ENCODE measurements at regions not wholly inside any gene's neighbourhood (a gene's known extent, or its start where the extent isn't known, plus 50 kb on each side); places are given as distances from the start of the nearest gene placed in this dataset.

DNA sequence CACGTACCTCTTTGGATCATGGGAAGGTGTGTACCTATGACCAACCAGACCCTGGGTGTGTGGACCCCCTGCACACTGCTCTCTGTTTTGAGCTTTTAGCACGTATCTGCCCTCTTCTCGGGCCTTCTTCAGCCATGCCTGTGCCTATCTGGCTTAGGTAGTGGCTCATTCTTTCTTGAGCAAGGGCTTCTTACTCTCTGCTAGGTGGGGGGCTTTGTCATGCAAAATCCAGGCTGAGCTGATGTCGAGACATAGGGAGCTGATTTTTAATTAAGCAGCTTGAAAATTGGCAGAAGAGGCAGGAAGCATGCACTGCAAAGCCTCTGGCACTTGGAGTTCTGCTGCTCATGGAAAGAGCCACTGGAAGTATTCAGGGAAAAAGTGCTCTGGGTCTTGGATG, 181.6 kb upstream of the IRX6 start:
- in situ Hi-C loops (cut with HindIII; ENCODE audit: low sequenced_read_pairs) = no loop called here
- no peak for DNase-seq (ENCODE audit: low spot score)

DNA sequence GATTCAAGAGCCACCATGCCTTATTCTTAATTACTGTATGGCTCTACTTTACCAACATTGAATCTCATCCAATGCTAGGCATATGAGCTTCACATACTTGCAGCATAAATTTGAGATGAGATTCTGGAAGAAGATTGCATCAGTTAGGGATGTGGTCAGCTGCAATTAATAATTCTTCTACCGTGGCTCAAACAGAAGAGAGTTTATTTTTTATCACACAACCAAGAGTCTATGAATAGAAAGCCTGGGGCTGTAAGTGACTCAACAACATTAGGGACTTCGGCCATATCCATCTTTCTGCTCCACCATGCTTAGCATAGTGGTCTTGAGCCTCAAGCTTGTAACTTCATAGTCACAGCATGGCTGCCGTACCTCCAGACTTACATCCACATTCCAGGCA, 179.4 kb upstream of the IRX6 start:
- in situ Hi-C loops (cut with HindIII; ENCODE audit: low sequenced_read_pairs) = no loop called here
- DNase-seq (ENCODE audit: low spot score) = no peak

DNA sequence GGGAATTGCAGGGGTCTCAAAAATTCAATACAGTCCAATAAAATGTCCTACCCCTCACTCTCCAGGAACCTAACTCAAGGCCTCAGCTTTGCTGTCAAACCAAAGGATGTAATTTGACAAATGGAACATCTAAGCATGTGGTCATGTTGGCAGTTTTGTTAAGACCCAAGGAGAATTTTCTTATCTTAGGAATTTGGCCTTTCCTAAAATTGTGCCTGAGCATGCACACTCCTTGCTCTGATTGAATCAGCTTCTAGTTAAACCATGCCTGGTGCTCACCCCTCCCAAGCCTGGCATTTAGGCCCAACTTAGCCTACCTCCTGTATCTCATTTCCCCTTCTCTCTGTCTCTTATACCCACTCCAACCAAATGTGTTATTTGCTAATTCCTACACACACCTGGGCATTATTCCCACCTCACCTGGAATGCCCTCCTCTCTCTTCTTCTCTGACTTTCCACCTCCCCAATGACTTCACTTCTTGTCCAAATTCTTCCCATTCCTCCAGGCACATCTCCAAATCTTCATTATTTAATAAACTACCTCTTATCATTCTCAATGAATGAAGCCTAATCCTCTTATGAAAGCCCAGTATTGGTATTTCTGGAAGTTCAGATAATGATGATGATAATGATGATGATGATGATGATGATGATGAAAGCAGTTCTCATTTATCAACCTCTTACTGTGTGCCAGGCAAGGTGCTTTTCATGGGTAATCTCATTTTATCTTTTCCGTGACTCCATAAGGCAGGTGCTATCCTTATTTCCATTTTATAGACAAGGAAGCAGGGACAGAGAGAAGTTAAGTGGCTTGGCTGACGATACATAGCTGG, 178.0 kb upstream of the IRX6 start:
- no peak for DNase-seq (ENCODE audit: low spot score)
- in situ Hi-C loops (cut with HindIII; ENCODE audit: low sequenced_read_pairs) = no loop called here

DNA sequence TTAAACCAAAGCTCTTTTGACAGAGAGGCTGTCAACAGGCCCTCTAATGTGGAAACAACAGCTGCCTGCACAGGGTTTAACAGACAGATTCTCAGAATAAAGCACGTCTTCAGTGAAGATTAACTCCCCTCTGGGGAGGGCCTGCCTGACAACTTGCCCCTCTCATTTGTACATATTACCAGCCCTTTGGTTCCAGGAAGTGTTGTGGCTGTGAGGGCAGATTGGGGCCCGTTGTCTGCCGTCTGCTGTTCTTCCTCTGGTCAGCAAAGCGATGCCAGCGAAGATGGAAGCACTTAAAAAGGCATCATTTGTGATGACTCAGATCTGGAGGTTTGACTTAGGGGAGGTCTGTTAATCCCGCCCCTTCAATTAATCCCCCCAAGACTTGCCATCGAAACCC, 177.0 kb upstream of the IRX6 start:
- DNase-seq (ENCODE audit: low spot score) = no peak
- in situ Hi-C loops (cut with HindIII; ENCODE audit: low sequenced_read_pairs) = no loop called here

DNA sequence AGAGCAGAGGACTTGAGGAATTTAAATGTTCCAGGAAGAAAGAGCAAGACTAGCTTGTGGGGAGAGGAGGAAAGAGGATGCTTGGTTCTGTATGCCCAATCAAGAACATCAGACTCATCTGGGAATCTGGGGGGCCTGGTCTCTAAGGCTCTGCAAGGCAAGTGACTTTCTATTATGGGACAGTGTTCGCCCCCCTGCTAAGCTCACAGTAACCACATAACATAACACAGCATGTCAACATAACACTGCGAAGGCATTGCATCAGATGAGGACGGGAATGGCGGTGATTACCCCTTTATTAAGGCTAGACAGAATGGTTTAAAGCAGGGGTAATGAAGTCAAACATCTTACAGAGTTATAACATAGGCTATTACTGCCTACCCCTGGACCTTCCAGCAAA, 176.6 kb upstream of the IRX6 start:
- DNase-seq (ENCODE audit: low spot score) = no peak
- in situ Hi-C loops (cut with HindIII; ENCODE audit: low sequenced_read_pairs) = no loop called here

DNA sequence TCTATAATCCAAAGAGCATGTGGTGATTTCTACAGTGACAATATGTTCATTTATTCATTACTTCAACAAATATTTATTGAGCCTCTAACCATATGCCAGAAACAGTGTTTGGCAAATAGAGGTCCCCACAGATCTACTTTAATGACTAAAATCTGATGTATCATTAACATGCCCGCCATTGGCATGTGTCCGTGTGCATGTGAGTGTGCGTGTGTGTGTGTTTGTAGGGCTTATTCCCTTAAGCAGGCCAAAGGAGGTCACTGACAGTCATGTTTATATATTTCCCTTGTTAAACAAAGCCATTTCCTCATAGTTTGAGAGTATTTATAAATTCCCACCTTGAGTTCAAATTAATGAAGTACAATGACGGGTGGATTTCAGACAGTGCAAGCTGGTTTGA, 174.4 kb upstream of the IRX6 start:
- in situ Hi-C loops (cut with HindIII; ENCODE audit: low sequenced_read_pairs) = no loop called here
- DNase-seq (ENCODE audit: low spot score) = no peak

DNA sequence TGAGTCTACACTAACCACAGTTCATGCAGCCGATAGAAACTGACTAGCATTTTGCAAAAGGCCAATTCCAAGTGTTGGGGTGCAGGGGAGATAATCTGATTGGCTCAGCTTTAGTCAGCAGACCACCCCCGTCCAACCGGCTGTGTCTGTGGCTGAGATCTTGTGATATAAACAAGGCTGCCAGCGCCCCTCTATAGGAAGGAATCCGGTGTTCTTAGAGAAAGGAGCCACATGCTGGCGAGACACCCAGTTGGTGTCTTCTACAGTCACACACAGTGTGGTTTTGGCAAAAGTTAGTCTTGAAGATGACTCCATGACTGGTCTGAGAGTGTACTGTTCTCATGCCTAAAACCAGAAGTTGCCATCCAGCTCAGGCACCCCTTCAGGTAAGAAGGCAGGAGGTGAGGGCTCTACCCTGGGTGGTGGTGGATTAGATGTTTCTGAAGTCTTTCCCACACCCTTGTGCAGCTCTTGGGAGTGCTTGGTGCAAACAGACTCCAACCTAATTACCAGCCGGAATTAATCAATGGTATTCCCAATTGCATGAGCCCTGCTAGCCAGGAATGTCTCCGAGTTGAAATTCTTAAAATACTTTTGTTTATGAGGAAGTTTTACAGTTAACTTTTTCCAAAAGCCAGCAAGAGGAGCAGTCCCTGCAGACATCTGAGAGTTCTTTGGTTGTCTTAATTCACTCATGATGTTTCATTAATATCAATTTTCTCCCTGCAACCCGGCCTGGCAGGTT, 172.3 kb upstream of the IRX6 start:
- in situ Hi-C loops (cut with HindIII; ENCODE audit: low sequenced_read_pairs) = no loop called here

DNA sequence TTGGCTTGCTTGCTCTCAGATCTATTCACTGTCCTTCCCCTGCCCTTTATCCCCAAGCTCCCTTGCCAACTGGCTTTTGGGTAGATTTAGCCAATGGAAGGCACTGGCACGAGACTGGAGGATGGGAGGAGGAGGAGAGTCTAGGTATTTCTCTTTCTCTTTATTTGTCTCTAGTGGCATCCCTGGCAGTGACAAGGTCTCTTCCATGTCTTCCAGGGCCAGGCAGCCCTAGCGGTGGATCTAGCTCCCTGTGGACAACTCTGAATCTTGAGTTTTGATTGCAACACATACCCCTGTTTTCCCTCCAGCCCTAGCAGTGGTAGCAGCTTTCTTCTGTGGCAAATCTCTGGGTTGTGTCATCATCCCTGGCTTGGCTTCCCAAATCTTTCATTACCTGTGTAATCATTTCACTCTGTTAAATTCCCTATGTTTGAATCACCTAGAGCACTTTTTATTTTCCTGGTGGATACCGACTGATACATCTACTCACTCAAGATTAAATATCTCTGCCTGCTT, 171.1 kb upstream of the IRX6 start:
- no peak for DNase-seq (ENCODE audit: low spot score)
- in situ Hi-C loops (cut with HindIII; ENCODE audit: low sequenced_read_pairs) = no loop called here

More for the DNA sequence above, 172.3 kb upstream of the IRX6 start:
- DNase-seq (ENCODE audit: low spot score) = no peak

DNA sequence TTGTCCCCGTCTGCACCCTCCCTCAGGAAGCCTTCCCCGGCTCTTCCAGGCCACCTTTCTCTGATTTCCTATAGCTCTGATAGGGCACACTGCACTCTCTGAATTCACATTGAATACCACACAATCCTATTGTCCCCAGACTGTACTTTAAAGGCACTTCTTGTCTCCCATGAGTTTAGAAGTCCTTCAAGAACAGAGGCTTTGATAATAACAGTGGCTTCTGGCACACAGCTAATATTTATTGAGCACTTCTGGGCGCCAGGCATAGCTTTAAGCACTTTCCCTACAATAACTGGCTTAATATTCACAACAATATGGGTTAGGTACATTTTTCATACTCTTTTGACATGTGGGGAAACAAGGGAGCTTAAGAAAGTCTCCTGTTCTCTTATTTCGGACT, 169.7 kb upstream of the IRX6 start:
- DNase-seq (ENCODE audit: low spot score) = no peak
- in situ Hi-C loops (cut with HindIII; ENCODE audit: low sequenced_read_pairs) = no loop called here

DNA sequence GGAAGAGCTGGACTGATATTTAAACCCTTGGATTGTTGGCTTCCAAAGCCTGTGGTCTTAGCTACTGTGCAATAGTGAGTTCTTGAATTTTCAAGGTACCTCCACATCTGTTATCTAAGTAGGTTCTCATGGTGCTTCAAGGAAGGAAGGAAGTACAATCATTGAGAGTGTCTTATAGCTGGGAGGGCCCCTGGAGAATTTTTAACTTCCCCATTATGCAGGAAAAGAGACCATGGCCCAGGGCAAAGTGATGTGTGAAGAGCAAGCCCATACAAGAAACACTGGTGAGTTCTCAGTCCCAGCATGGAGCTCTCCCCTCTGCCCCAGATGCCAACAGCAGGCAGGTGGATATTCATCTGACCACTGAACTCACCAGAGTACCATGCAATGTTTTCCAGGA, 169.0 kb upstream of the IRX6 start:
- in situ Hi-C loops (cut with HindIII; ENCODE audit: low sequenced_read_pairs) = no loop called here
- DNase-seq (ENCODE audit: low spot score) = no peak

DNA sequence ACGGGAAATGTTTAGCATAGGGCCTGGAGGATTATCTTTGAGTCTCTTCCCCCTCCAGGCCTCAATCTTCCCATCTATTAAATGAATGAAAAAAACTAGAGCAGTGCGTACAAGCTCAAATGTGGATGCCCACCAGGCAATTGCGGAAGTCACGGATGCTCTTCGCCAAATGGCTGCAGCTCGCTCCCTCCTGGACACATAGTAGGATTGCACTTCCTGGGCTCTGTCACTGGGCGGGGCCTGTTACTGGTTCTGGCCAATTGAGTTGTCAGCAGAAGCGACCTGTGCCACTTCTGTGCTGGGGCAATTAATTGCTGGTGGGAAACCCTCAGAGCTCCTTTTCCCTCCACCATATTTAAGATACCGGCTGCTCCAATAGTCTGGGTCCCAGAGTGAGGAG, 168.2 kb upstream of the IRX6 start:
- DNase-seq (ENCODE audit: low spot score) = no peak
- in situ Hi-C loops (cut with HindIII; ENCODE audit: low sequenced_read_pairs) = no loop called here

DNA sequence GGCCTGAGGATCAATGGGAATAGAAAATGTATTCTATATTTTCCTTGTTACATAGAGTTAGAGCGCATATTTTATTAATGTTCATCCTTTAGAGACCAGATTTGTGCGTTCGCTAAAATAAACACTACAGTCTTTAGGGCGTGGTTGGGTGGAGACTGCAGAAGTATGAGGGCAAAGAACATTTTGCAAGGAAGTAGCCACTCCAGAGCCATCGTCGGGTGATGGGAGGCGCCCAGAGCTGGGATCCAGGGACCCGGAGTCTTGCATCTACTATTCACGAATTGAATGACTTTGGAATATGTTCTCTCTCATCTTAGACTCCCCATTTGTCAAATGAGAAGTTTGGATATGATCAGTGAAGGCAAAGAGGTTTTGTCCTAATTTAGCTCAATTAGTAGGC, 154.2 kb upstream of the IRX6 start:
- in situ Hi-C loops (cut with HindIII; ENCODE audit: low sequenced_read_pairs) = no loop called here
- DNase-seq (ENCODE audit: low spot score) = no peak

DNA sequence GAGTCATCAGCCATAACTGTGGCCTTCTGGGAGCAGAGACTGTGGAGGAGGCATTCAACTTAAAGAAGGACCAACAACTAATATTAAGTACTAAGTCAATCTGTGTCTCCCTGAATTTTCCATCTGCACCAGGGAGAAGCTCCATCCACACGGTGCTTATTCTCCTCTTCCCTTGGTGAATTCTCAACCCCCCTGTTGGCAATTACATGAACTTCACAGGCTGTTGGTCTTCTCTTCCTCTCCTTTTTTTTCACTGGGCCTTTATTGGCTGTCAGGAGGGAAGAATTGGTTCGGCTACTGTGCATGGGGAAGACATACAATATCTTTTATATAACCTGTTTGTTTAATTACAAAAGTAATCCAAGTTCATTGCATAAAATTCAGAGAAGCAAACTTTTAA, 152.8 kb upstream of the IRX6 start:
- in situ Hi-C loops (cut with HindIII; ENCODE audit: low sequenced_read_pairs) = no loop called here
- DNase-seq (ENCODE audit: low spot score) = no peak

DNA sequence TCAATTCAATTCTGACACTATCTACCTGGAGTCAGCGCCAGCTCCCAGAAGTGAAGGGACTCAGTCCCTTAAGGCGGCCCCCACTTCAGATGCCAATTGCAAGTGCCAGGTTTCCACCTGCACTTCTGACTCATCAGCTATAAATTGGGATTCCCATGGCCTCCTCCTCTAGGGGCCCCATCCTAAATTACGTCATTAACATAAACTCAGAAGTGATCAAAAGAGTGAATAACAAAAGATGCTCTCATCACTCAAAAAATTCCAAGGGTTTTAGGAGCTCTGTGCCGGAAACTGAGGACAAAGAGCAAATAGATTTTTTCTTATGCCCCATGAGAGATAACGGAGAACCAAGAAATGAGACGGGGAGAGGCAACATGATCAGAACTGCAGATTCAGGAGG, 148.6 kb upstream of the IRX6 start:
- in situ Hi-C loops (cut with HindIII; ENCODE audit: low sequenced_read_pairs) = no loop called here

DNA sequence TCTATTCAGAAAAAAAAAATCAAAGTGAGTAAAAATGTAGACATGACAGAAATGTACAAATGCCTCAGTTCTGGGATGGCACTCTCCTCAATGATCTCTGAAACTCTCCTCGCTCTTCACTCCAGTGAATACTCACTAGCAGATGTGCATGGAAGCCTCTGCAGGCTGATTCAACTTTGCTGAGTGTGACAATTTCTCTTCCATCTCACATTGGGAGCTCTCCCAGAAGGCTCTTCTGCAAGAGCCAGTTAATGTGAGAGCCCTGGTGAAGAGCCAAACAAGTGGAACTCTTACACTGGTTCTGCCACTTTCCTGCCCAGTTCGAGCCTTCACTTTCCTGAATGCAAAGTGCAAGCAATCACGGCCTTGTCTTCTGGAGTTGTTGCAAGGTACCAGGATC, 147.1 kb upstream of the IRX6 start:
- no peak for DNase-seq (ENCODE audit: low spot score)
- in situ Hi-C loops (cut with HindIII; ENCODE audit: low sequenced_read_pairs) = no loop called here

More for the DNA sequence above, 148.6 kb upstream of the IRX6 start:
- DNase-seq (ENCODE audit: low spot score) = no peak

DNA sequence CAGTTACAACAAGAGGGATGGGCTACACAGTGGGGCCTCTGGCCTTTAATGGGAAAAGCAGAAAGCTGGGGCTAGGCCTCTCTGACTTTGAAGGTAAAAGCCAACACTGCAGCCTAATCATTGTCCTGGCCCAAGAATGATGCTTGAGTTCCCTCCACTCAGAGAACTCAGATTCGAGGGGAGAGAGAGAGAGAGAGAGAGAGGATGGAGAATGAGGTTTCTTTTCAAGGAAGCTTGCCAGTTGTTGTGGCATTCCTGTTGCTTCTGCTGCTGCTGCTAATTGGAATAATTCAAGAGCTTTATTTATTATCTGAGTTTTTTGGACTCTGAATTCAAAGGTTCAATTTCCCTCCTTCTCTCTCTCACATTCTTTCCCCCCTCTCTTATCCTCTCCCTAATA, 144.6 kb upstream of the IRX6 start:
- DNase-seq (ENCODE audit: low spot score) = no peak
- in situ Hi-C loops (cut with HindIII; ENCODE audit: low sequenced_read_pairs) = no loop called here

DNA sequence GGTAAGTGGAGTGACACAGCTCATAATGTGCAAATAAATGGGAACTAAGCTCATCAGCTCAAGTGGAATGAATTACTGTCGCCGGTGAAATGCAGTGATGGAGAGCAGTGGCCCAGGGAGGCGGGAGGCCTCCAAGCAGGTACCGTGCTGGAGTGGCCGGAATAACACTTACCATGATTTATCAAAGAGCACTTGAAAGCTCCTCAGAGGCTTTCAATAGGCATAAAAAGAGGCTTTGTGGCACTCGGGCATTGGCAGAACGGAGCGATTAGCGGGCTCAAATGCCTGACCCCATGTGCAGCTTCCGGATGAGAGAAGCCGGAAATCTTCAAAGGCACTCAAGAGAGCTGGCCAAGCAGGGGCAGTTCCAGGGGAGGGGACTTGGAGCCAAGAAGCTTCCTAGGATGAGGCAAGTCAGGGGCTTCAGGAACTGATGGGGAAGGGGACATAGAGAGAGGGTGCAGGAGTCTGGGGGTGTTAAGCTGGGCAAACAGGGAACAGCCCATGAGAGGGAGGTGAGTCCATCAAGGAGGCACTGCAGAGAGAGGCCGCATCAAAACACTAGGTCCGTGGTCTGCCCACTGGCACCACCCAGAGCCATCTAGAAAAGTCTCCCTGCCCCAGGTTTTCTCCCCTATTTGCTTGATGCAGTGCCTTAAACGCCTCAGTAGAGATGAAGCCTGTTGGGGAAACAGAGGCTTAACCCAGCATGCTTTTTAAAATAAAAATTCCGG, 144.0 kb upstream of the IRX6 start:
- no peak for DNase-seq (ENCODE audit: low spot score)

DNA sequence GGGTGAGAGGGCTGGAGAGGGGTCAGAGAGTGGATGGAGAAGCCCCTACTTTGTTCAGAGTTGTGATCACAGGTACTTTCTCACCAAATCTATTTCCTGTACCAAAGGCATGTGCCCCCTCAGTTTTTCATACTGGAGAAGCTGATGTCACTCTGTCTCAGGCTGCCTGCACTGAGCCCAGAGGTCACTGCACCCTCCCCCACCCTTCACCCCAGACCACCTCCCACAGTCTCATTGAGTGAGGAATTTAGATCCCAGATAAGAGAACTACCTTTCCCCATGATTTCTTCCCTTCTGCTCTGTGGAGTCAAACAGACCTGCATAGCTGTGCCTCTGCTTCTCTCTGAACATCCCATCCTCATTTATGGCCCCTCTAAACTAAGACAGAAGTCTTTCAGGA, 140.0 kb upstream of the IRX6 start:
- no peak for DNase-seq (ENCODE audit: low spot score)
- in situ Hi-C loops (cut with HindIII; ENCODE audit: low sequenced_read_pairs) = no loop called here

More for the DNA sequence above, 144.0 kb upstream of the IRX6 start:
- in situ Hi-C loops (cut with HindIII; ENCODE audit: low sequenced_read_pairs) = no loop called here

DNA sequence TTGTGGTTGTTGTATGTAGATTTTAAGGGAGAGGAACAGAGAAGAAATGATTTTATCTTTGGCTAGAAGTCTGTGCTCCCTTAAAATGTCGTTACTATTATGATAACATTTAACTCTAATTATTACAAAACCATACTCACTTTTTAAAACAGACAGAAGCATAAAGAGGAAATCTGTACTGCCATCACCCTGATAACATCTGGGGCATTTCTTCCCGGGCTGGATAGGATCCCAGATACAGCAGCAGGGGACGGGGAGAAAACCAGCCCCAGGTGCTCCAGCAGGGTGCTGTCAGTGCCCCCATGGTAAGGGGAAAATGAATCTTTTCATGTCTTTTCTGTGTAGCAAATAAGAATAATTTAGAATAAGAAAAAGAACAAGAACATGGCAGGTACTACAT, 139.4 kb upstream of the IRX6 start:
- in situ Hi-C loops (cut with HindIII; ENCODE audit: low sequenced_read_pairs) = no loop called here

DNA sequence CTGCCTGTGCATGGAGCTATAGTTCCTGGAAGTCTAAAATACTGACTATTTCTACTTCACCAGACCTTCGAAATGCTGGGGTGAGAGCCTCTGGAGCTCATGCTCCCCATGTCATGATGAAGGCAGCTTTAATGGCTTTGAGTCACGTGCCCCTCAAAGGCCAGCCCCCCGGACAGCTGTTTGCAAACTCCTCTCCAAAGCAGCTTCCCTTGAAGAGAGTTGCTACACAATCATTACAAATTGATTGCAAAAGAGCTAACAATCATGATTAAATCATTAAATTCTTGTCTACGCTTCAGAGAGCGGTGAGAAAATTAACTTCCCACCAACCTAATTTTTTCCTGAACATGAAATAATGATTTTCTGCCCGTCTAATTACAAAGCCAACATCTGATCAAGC, 134.8 kb upstream of the IRX6 start:
- in situ Hi-C loops (cut with HindIII; ENCODE audit: low sequenced_read_pairs) = no loop called here

More for the DNA sequence above, 139.4 kb upstream of the IRX6 start:
- DNase-seq (ENCODE audit: low spot score) = no peak

More for the DNA sequence above, 134.8 kb upstream of the IRX6 start:
- no peak for DNase-seq (ENCODE audit: low spot score)

Data from G401 (cell line).